Kidney epithelial cell (primary cell): ENCODE measurements at regions not wholly inside any gene's neighbourhood (a gene's known extent, or its start where the extent isn't known, plus 50 kb on each side); places are given as distances from the start of the nearest gene placed in this dataset.

Experiments used
- DNase-seq: peaks from one replicate; pipeline ENCODE4 v3.0.0-alpha.2; 2010; ENCODE audit warnings: low read depth
- H3K27me3 ChIP-seq: 2 replicates; pipeline ENCODE4 v1.6.0; 2011; ENCODE audit warnings: low read length; ENCODE audit not compliant: control insufficient read depth, insufficient read depth
- H3K36me3 ChIP-seq: 2 replicates; pipeline ENCODE4 v1.5.1; 2011; ENCODE audit warnings: low read length; ENCODE audit not compliant: control insufficient read depth, insufficient read depth
- H3K4me3 ChIP-seq: 2 replicates; pipeline ENCODE4 v1.5.1; 2011; ENCODE audit warnings: low read depth, mild to moderate bottlenecking, control low read depth, low read length
- CTCF ChIP-seq: IDR thresholded peaks from 2 replicates; pipeline ENCODE4 v1.5.1; 2011; ENCODE audit warnings: mild to moderate bottlenecking, moderate library complexity, low read length, control low read depth, inconsistent platforms; ENCODE audit not compliant: insufficient read depth, poor library complexity, severe bottlenecking

- Histone ChIP-seq H3K4me3 (no peak overlapping the region), H3K36me3 (no peaks in the 10 kb centered on the region), H3K27me3 (no peaks in the 10 kb centered on the region)
- TF ChIP-seq CTCF = no peak
- no peak for DNase-seq
Observed at GRCh38 chr6:21524201-21524600, 69.3 kb upstream of the SOX4 start.

DNA sequence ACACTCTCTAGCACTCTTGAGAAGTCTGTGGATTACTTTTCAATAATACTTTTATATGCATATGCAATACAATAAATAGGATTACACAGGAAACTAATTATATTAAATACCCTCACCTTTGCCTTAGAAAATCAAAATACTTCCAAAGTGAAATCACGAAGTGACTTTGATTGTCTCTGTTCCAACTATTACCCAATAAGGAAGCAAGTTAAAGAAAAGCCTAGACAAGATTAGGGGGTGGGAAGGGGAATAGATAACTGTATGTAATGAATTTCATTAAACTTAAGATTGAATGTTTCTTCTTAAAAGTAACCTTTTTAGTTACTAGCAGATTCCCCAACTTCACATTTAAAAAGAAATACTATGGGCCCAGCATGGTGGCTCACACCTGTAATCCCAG, 66.6 kb upstream of the SOX4 start:
- no peak for DNase-seq
- H3K36me3 ChIP-seq = no peaks in the 10 kb centered on the region
- TF ChIP-seq CTCF = no peak
- no peaks in the 10 kb centered on the region for H3K27me3 ChIP-seq
- no peak overlapping the region for H3K4me3 ChIP-seq

- no peak for TF ChIP-seq CTCF
- no peak for DNase-seq
- Histone ChIP-seq H3K36me3 (no peaks in the 10 kb centered on the region), H3K27me3 (no peaks in the 10 kb centered on the region), H3K4me3 (no peak overlapping the region)
Observed at GRCh38 chr6:21527731-21528130, 65.8 kb upstream of the SOX4 start.

DNA sequence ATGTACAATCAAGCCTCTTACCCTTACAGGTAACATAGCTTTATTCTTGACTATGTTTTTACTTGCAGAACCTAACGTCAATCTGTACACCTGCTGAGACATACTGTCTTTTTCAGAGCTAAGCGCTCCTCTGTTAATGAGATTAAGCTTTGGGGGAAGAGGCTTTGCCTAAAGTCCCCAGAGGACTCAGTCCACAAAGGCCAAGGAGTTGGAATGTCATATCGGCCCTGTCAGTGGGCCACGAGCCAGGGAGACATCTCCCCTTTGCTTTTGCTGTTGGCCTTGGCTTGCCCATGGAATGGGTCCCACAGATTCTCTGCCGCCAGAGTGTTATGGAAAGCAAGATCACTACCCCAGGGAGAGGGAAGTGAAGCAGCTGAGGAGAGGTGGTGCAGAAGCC, 64.1 kb upstream of the SOX4 start:
- TF ChIP-seq CTCF = no peak
- H3K4me3 ChIP-seq = no peak overlapping the region
- H3K36me3 ChIP-seq = no peaks in the 10 kb centered on the region
- DNase-seq = no peak
- no peaks in the 10 kb centered on the region for H3K27me3 ChIP-seq

DNA sequence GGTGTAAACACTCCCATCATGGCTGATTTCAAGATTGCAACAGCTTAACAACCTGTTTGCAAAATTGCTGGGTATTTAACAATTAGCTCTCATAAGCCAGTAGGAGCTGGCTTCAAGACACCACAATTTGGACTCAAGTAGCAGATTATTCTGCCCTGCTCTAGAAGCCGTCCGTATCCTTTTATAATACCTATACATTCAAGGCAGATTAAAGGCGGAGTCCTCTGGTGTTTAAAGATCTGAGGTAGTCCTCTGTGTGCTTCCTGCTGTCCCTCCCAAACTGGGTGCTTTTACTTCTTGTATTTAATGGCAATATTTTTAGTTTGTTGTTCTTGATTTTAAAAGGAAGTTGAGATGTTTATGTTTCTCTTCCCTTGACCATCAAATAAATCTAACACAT, 62.2 kb upstream of the SOX4 start:
- no peak overlapping the region for H3K4me3 ChIP-seq
- H3K27me3 ChIP-seq = no peaks in the 10 kb centered on the region
- no peak for TF ChIP-seq CTCF
- DNase-seq = no peak
- no peaks in the 10 kb centered on the region for H3K36me3 ChIP-seq

DNA sequence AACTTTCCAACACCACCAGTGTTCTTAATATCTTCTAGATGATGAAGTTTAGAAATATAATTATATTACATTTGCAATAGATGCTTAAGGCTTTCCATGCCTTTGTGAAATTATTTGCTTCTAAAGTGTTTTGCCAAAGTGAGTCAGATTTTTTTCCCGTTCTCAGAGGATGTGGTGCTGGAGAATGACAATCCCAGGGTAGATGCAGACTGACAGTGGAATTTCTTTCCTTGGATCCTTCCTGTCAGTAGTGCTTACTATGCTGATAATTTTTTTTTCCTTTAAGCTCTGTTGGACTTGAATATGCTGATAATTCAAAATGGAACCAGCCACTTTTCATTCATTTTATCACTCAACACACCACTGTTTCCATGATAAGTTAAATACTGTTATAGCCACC, 59.9 kb upstream of the SOX4 start:
- H3K36me3 ChIP-seq = no peaks in the 10 kb centered on the region
- no peak for TF ChIP-seq CTCF

More for the DNA sequence above, 59.9 kb upstream of the SOX4 start:
- Histone ChIP-seq H3K4me3 (no peak overlapping the region), H3K27me3 (no peaks in the 10 kb centered on the region)
- DNase-seq = no peak
